NOMO-1 treated with DMSO at 0.1 percent for 48 hours (cell line): ENCODE measurements at regions not wholly inside any gene's neighbourhood (a gene's known extent, or its start where the extent isn't known, plus 50 kb on each side); places are given as distances from the start of the nearest gene placed in this dataset.
"Not testable (repeated sequence)": the region's sequence is repeated elsewhere in the genome, so short reads cannot be mapped to it uniquely, and the experiment has no call there.

Experiments used
- DNase-seq: peaks from one replicate; lab custom pipeline; 2025; ENCODE audit not compliant: unreplicated experiment; lab: John Stamatoyannopoulos, UW

- no peak for DNase-seq
Observed at GRCh38 chr11:110347660-110348059, 51.2 kb upstream of the RDX start.

- DNase-seq, result no peak
Observed at GRCh38 chr11:110349138-110349996, 53.0 kb upstream of the RDX start.

- DNase-seq, result not testable (repeated sequence)
Observed at GRCh38 chr11:110349997-110350383, 53.6 kb upstream of the RDX start.

- no peak for DNase-seq
Observed at GRCh38 chr11:110355011-110355744, 58.8 kb upstream of the RDX start.

GRCh38 chr11:110356762-110357671 is 60.6 kb upstream of the RDX start:
- no peak for DNase-seq

GRCh38 chr11:110358336-110358735 is 61.9 kb upstream of the RDX start:
- DNase-seq, result no peak

GRCh38 chr11:110360781-110361408 is 64.5 kb upstream of the RDX start:
- DNase-seq, result not testable (repeated sequence)

- DNase-seq, result no peak
Observed at GRCh38 chr11:110362971-110363509, 66.6 kb upstream of the RDX start.

- DNase-seq, result no peak
Observed at GRCh38 chr11:110366291-110366690, 63.5 kb upstream of the FDX1 start.

- DNase-seq, result peak; percentile 11
Observed at GRCh38 chr11:110367571-110367970, 62.2 kb upstream of the FDX1 start.

- DNase-seq, result no peak
Observed at GRCh38 chr11:110371084-110371483, 58.7 kb upstream of the FDX1 start.

GRCh38 chr11:110373051-110373702 is 56.6 kb upstream of the FDX1 start:
- peak; percentile 44 for DNase-seq

GRCh38 chr11:110374921-110375320 is 54.8 kb upstream of the FDX1 start:
- no peak for DNase-seq

- DNase-seq, result no peak
Observed at GRCh38 chr11:110375351-110375750, 54.4 kb upstream of the FDX1 start.

GRCh38 chr11:110376021-110376420 is 53.7 kb upstream of the FDX1 start:
- no peak for DNase-seq

GRCh38 chr11:110376711-110377324 is 52.9 kb upstream of the FDX1 start:
- DNase-seq, result peak; percentile 67

- no peak for DNase-seq
Observed at GRCh38 chr11:110377434-110377833, 52.3 kb upstream of the FDX1 start.

- DNase-seq, result no peak
Observed at GRCh38 chr11:110379261-110379660, 50.5 kb upstream of the FDX1 start.

- no peak for DNase-seq
Observed at GRCh38 chr11:110379936-110380335, 49.8 kb upstream of the FDX1 start.
